ENCODE measurements at regions not wholly inside any gene's neighbourhood (a gene's known extent, or its start where the extent isn't known, plus 50 kb on each side); places are given as distances from the start of the nearest gene placed in this dataset.

DNA sequence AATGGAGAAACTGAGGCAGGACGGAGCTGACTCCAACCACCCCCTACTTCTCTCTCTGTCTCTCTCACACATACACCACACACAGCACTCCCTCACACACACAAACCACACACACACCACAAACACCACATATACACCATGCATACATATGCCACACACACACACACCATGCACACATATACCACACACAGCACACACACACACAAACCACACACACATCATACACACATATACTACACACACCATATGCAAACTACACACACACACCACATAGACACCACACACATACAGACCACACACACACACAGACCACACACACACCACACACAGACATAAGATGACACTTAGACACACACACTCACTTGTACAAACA lies 94.3 kb downstream of the RIPK4 start:
- TF ChIP-seq EZH2phosphoT487 (IDR thresholded peaks at IDR 0.05; ENCODE audit: borderline replicate concordance, low read length): no peak
- TF ChIP-seq, protein P1, sequence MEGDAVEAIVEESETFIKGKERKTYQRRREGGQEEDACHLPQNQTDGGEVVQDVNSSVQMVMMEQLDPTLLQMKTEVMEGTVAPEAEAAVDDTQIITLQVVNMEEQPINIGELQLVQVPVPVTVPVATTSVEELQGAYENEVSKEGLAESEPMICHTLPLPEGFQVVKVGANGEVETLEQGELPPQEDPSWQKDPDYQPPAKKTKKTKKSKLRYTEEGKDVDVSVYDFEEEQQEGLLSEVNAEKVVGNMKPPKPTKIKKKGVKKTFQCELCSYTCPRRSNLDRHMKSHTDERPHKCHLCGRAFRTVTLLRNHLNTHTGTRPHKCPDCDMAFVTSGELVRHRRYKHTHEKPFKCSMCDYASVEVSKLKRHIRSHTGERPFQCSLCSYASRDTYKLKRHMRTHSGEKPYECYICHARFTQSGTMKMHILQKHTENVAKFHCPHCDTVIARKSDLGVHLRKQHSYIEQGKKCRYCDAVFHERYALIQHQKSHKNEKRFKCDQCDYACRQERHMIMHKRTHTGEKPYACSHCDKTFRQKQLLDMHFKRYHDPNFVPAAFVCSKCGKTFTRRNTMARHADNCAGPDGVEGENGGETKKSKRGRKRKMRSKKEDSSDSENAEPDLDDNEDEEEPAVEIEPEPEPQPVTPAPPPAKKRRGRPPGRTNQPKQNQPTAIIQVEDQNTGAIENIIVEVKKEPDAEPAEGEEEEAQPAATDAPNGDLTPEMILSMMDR (IDR thresholded peaks at IDR 0.05; ENCODE audit: low read depth, low read length, poor library complexity, severe bottlenecking): no peak
- Histone ChIP-seq H3K9me2 (replicated peaks; ENCODE audit: control insufficient read depth, low read length) (no peaks in the 10 kb centered on the region), H3K27me3 (ENCODE audit: control insufficient read depth, low read length) (peaks cover 8% of the 10 kb centered on the region; the same call in 1 of the 2 replicates), H4K20me1 (ENCODE audit: control insufficient read depth, insufficient read depth, low read depth, low read length) (no peaks in the 10 kb centered on the region), H3K4me1 (ENCODE audit: control insufficient read depth, low read length) (no peaks in the 10 kb centered on the region), H3K79me2 (ENCODE audit: control insufficient read depth, low read length) (no peaks in the 10 kb centered on the region), H3K36me3 (ENCODE audit: control insufficient read depth, low read length) (no peaks in the 10 kb centered on the region), H3K9me3 (ENCODE audit: control insufficient read depth, insufficient read depth, low read length) (no peaks in the 10 kb centered on the region), H3F3A (ENCODE audit: control insufficient read depth, insufficient read depth) (no peaks in the 10 kb centered on the region), H3K4me2 (ENCODE audit: low read length) (no peak overlapping the region), H3K4me3 (ENCODE audit: low read length) (no peak overlapping the region), H3K27ac (ENCODE audit: low read depth, low read length) (no peak overlapping the region)

DNA sequence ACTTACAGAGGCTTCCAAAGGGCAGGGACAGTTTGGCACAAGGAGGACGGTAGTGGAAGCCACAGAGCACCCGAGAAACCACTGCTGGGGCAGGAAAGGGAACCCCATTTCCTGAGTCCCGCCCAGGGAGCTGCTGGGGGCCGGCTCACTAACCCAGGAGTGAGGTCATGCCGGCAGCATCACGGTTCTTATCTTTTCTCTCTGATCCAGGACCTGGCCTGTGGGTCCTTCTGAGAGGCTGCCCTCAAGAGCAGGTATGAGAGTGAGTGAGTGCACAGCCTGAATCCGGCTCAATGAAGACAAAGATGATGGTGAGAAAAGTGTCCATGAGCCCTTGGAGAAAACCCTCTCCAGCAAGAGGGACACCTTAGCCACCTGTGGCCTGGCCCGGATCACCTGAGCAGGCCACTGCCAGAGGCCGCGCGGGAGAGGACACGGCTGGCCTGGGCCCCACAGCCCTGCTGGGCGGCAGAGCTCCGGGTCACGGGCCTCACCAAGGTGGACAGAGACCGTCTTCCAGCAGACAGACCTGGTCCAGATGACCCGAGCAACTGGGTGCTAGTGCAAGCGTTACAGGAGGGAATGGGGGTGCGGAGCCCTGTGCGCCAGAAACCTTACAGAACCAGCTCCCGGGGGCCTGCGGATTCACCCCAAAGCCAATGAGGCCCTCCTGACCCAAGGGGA lies 94.9 kb downstream of the RIPK4 start:
- H3K4me3 ChIP-seq (ENCODE audit: low read length): no peak overlapping the region
- no peaks in the 10 kb centered on the region for H3K36me3 ChIP-seq (ENCODE audit: control insufficient read depth, low read length)
- TF ChIP-seq, protein P1 (IDR thresholded peaks at IDR 0.05; ENCODE audit: low read depth, low read length, poor library complexity, severe bottlenecking): no peak
- no peak for TF ChIP-seq EZH2phosphoT487 (IDR thresholded peaks at IDR 0.05; ENCODE audit: borderline replicate concordance, low read length)
- no peaks in the 10 kb centered on the region for H3K4me1 ChIP-seq (ENCODE audit: control insufficient read depth, low read length)
- no peak overlapping the region for H3K4me2 ChIP-seq (ENCODE audit: low read length)
- no peak overlapping the region for H3K27ac ChIP-seq (ENCODE audit: low read depth, low read length)
- no peaks in the 10 kb centered on the region for H3K79me2 ChIP-seq (ENCODE audit: control insufficient read depth, low read length)
- H3K9me2 ChIP-seq (replicated peaks; ENCODE audit: control insufficient read depth, low read length): no peaks in the 10 kb centered on the region
- H3K27me3 ChIP-seq (ENCODE audit: control insufficient read depth, low read length): peaks cover 8% of the 10 kb centered on the region; the same call in 1 of the 2 replicates
- no peaks in the 10 kb centered on the region for H3K9me3 ChIP-seq (ENCODE audit: control insufficient read depth, insufficient read depth, low read length)
- H4K20me1 ChIP-seq (ENCODE audit: control insufficient read depth, insufficient read depth, low read depth, low read length): no peaks in the 10 kb centered on the region
- no peaks in the 10 kb centered on the region for H3F3A ChIP-seq (ENCODE audit: control insufficient read depth, insufficient read depth)

DNA sequence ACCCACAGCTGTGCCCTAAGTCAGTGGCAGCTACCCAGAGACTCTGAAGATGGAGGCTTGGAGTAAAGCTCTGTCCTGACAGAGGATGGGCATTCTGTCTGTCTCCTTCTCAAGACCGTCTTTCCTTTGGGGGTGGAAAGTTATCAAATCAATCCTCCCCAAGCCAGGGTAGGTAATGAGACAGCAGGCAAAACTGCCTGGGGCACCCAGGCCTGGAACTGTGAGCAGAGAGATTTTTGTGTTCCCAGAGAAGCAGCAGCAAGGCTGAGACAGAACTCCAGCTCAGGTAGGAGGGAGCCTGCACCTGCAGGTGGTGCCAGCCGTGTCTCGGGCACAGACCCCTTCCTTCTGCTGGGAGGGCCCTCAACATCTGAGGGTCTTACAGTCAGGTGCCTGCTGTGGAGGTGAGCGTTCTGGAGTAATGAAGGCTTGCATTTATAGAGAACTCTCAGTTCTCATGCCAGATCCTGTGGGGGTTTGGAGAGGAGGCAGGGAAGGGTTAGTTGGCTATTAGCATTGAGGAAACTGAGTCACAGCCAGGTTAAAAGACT lies 95.6 kb downstream of the RIPK4 start:
- Histone ChIP-seq H4K20me1 (ENCODE audit: control insufficient read depth, insufficient read depth, low read depth, low read length) (no peaks in the 10 kb centered on the region), H3K27ac (ENCODE audit: low read depth, low read length) (no peak overlapping the region), H3K9me3 (ENCODE audit: control insufficient read depth, insufficient read depth, low read length) (no peaks in the 10 kb centered on the region), H3F3A (ENCODE audit: control insufficient read depth, insufficient read depth) (no peaks in the 10 kb centered on the region), H3K4me2 (ENCODE audit: low read length) (no peak overlapping the region), H3K4me3 (ENCODE audit: low read length) (no peak overlapping the region), H3K27me3 (ENCODE audit: control insufficient read depth, low read length) (peaks cover 8% of the 10 kb centered on the region; the same call in 1 of the 2 replicates), H3K36me3 (ENCODE audit: control insufficient read depth, low read length) (no peaks in the 10 kb centered on the region), H3K9me2 (replicated peaks; ENCODE audit: control insufficient read depth, low read length) (no peaks in the 10 kb centered on the region), H3K79me2 (ENCODE audit: control insufficient read depth, low read length) (no peaks in the 10 kb centered on the region), H3K4me1 (ENCODE audit: control insufficient read depth, low read length) (no peaks in the 10 kb centered on the region)
- TF ChIP-seq EZH2phosphoT487 (IDR thresholded peaks at IDR 0.05; ENCODE audit: borderline replicate concordance, low read length): no peak
- TF ChIP-seq, protein P1 (IDR thresholded peaks at IDR 0.05; ENCODE audit: low read depth, low read length, poor library complexity, severe bottlenecking): no peak
